ENCODE measurements at regions not wholly inside any gene's neighbourhood (a gene's known extent, or its start where the extent isn't known, plus 50 kb on each side); places are given as distances from the start of the nearest gene placed in this dataset.

GRCh38 chr16:86356804-86357203, 153.5 kb upstream of the FOXF1 start:
- no peak for DNase-seq (ENCODE audit: low read depth)
- no peak for TF ChIP-seq CTCF (IDR thresholded peaks at IDR 0.05; ENCODE audit: insufficient read depth, low read depth, low read length, missing control alignments)
- no peak overlapping the region for H3K4me3 ChIP-seq (ENCODE audit: low read depth, low read length)

- no peak for TF ChIP-seq CTCF (IDR thresholded peaks at IDR 0.05; ENCODE audit: insufficient read depth, low read depth, low read length, missing control alignments)
- DNase-seq (ENCODE audit: low read depth): no peak
- no peak overlapping the region for H3K4me3 ChIP-seq (ENCODE audit: low read depth, low read length)
Observed at GRCh38 chr16:86357303-86357702, 153.0 kb upstream of the FOXF1 start.

GRCh38 chr16:86357950-86358349, 152.4 kb upstream of the FOXF1 start:
- H3K4me3 ChIP-seq (ENCODE audit: low read depth, low read length): no peak overlapping the region
- DNase-seq (ENCODE audit: low read depth): no peak
- no peak for TF ChIP-seq CTCF (IDR thresholded peaks at IDR 0.05; ENCODE audit: insufficient read depth, low read depth, low read length, missing control alignments)

GRCh38 chr16:86359571-86359970, 150.8 kb upstream of the FOXF1 start:
- H3K4me3 ChIP-seq (ENCODE audit: low read depth, low read length): no peak overlapping the region
- DNase-seq (ENCODE audit: low read depth): no peak
- no peak for TF ChIP-seq CTCF (IDR thresholded peaks at IDR 0.05; ENCODE audit: insufficient read depth, low read depth, low read length, missing control alignments)

GRCh38 chr16:86362155-86362849, 148.0 kb upstream of the FOXF1 start:
- no peak for TF ChIP-seq CTCF (IDR thresholded peaks at IDR 0.05; ENCODE audit: insufficient read depth, low read depth, low read length, missing control alignments)
- no peak overlapping the region for H3K4me3 ChIP-seq (ENCODE audit: low read depth, low read length)
- DNase-seq (ENCODE audit: low read depth): no peak

GRCh38 chr16:86363057-86363490, 147.3 kb upstream of the FOXF1 start:
- no peak for TF ChIP-seq CTCF (IDR thresholded peaks at IDR 0.05; ENCODE audit: insufficient read depth, low read depth, low read length, missing control alignments)
- DNase-seq (ENCODE audit: low read depth): no peak
- H3K4me3 ChIP-seq (ENCODE audit: low read depth, low read length): no peak overlapping the region
